OCI-LY1 (cell line): ENCODE measurements at regions not wholly inside any gene's neighbourhood (a gene's known extent, or its start where the extent isn't known, plus 50 kb on each side); places are given as distances from the start of the nearest gene placed in this dataset.

Experiments used
- EZH2 ChIP-seq: fragments of 200-600 bp; sonication (generic), shearing (Covaris generic); IDR thresholded peaks from 2 replicates; pipeline ENCODE4 v1.8.0; 2017; ENCODE audit warnings: borderline replicate concordance, mixed run types, mild to moderate bottlenecking, antibody characterized with exemption, low read length, moderate library complexity, mixed read lengths
- TF ChIP-seq, protein P1 (sequence below): fragments of 200-600 bp; sonication (generic), shearing (Covaris generic); IDR thresholded peaks from 2 replicates; pipeline ENCODE4 v1.5.1; 2017; ENCODE audit warnings: mild to moderate bottlenecking, antibody characterized with exemption, low read length, moderate library complexity, mixed read lengths

DNA sequence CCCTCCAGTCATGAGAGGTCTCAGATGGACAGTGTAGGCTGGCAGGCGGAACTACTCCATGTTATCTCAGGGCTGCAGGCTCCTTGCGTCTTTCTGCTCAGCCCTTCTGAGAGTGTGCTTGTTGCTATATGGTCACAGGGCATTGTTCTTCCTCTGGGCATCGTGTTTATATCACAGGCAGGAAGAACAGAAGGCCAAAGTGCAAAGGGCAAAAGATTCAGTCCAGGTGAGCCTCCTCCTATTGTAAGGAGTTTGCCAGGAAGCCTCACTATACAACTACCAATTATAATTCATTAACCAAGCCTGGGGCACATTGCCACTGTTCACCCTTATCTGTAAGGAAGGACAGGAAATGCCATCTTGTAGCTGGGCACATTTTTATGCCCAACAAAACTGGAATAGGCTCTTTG, 195.5 kb upstream of the KITLG start:
- TF ChIP-seq, protein P1, sequence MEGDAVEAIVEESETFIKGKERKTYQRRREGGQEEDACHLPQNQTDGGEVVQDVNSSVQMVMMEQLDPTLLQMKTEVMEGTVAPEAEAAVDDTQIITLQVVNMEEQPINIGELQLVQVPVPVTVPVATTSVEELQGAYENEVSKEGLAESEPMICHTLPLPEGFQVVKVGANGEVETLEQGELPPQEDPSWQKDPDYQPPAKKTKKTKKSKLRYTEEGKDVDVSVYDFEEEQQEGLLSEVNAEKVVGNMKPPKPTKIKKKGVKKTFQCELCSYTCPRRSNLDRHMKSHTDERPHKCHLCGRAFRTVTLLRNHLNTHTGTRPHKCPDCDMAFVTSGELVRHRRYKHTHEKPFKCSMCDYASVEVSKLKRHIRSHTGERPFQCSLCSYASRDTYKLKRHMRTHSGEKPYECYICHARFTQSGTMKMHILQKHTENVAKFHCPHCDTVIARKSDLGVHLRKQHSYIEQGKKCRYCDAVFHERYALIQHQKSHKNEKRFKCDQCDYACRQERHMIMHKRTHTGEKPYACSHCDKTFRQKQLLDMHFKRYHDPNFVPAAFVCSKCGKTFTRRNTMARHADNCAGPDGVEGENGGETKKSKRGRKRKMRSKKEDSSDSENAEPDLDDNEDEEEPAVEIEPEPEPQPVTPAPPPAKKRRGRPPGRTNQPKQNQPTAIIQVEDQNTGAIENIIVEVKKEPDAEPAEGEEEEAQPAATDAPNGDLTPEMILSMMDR, result no peak
- TF ChIP-seq EZH2, result no peak
